ENCODE measurements at regions not wholly inside any gene's neighbourhood (a gene's known extent, or its start where the extent isn't known, plus 50 kb on each side); places are given as distances from the start of the nearest gene placed in this dataset.

DNA sequence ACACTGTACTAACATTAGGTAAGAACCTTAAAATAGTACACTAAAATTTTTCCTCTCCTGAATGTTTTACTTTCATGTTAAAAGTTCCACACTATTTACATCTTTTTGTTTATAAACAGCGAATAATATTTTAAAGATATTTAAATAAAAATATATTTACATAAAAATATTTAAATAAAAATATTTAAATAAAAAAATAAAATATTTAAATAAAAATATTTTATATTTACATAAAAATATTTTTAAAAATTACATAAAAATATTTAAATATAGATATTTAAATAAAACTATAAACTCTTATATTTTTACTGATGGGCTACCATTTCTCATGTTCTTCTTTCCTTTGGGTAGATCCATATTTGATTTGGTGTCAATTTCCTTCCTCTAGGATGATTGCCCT is 619.0 kb downstream of the ANKRD7 start:
- no peak for DNase-seq
- Mint-ChIP-seq H3K4me1 (ENCODE audit: low read depth, unreplicated experiment) (peaks cover 4% of the 10 kb centered on the region), H3K9me3 (ENCODE audit: unreplicated experiment) (no peaks in the 10 kb centered on the region), H3K36me3 (ENCODE audit: unreplicated experiment) (no peaks in the 10 kb centered on the region), H3K27me3 (ENCODE audit: unreplicated experiment) (no peaks in the 10 kb centered on the region), H3K4me3 (ENCODE audit: unreplicated experiment) (no peak overlapping the region), H3K27ac (ENCODE audit: unreplicated experiment) (no peak overlapping the region)
- TF ChIP-seq, protein P1, sequence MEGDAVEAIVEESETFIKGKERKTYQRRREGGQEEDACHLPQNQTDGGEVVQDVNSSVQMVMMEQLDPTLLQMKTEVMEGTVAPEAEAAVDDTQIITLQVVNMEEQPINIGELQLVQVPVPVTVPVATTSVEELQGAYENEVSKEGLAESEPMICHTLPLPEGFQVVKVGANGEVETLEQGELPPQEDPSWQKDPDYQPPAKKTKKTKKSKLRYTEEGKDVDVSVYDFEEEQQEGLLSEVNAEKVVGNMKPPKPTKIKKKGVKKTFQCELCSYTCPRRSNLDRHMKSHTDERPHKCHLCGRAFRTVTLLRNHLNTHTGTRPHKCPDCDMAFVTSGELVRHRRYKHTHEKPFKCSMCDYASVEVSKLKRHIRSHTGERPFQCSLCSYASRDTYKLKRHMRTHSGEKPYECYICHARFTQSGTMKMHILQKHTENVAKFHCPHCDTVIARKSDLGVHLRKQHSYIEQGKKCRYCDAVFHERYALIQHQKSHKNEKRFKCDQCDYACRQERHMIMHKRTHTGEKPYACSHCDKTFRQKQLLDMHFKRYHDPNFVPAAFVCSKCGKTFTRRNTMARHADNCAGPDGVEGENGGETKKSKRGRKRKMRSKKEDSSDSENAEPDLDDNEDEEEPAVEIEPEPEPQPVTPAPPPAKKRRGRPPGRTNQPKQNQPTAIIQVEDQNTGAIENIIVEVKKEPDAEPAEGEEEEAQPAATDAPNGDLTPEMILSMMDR (IDR thresholded peaks at IDR 0.05; ENCODE audit: partially characterized antibody, unreplicated experiment), result no peak

DNA sequence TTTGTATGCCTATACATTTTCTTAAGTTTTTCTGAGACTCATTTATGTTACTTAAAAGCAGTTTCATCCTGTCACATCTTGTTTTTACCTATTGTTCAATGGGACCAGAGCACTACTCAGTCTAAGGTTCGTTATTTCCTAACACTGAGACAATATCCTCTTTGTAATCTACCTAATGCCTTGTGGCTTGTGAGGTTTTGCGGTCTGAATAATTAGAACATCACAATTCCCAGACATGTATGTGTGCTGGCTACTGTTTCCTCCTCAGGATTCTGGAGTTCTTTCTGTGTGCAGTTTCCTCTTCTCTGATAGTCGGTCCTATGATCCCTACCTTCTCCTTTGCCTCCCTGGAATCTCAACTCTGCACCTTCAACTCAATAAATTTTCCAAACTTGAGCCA is 620.2 kb downstream of the ANKRD7 start:
- no peaks in the 10 kb centered on the region for H3K27me3 Mint-ChIP-seq (ENCODE audit: unreplicated experiment)
- DNase-seq, result no peak
- no peaks in the 10 kb centered on the region for H3K36me3 Mint-ChIP-seq (ENCODE audit: unreplicated experiment)
- H3K4me3 Mint-ChIP-seq (ENCODE audit: unreplicated experiment), result no peak overlapping the region
- H3K4me1 Mint-ChIP-seq (ENCODE audit: low read depth, unreplicated experiment), result no peaks in the 10 kb centered on the region
- H3K27ac Mint-ChIP-seq (ENCODE audit: unreplicated experiment), result no peak overlapping the region
- TF ChIP-seq, protein P1 (IDR thresholded peaks at IDR 0.05; ENCODE audit: partially characterized antibody, unreplicated experiment), result no peak
- no peaks in the 10 kb centered on the region for H3K9me3 Mint-ChIP-seq (ENCODE audit: unreplicated experiment)

DNA sequence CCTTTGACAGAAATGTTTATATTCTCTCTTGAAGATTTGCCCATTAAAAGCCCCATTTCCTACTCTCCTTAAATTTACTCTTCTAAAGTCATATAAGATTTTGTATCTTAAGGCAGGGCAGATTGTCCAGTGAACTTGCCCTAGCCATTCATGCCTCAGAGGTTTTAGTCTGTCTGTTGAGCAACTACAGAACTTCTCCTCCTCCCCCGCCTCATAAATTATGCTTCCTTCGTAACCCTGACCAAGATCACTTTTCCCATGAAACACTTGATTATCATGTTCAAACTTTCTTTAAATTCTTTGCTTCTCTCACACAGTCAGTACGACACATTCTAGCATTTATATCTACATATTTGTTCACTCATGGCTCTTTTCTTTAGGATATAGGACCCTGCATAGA is 621.3 kb downstream of the ANKRD7 start:
- Mint-ChIP-seq H3K4me3 (ENCODE audit: unreplicated experiment) (no peak overlapping the region), H3K27me3 (ENCODE audit: unreplicated experiment) (no peaks in the 10 kb centered on the region), H3K36me3 (ENCODE audit: unreplicated experiment) (no peaks in the 10 kb centered on the region), H3K9me3 (ENCODE audit: unreplicated experiment) (no peaks in the 10 kb centered on the region), H3K4me1 (ENCODE audit: low read depth, unreplicated experiment) (no peaks in the 10 kb centered on the region), H3K27ac (ENCODE audit: unreplicated experiment) (no peak overlapping the region)
- DNase-seq, result no peak
- TF ChIP-seq, protein P1 (IDR thresholded peaks at IDR 0.05; ENCODE audit: partially characterized antibody, unreplicated experiment), result no peak

DNA sequence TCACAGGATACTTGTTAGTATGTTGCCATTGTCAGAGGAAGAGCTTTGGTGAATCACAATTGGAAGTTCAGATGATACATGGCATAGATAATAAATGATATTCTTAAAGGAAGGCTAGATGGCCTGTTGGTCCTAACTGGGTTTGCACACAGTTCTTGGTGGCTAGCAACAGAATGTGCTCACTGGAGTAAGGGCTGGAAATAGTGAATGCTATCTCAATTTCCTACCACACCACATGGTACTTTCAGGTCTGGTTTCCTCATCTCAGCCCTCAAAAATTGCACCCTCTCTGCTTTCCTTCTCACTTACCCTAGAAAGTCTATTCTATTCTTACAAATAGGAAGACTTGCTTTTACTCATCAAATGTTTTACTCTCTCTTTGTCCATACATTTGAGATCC is 622.5 kb downstream of the ANKRD7 start:
- H3K4me1 Mint-ChIP-seq (ENCODE audit: low read depth, unreplicated experiment), result no peaks in the 10 kb centered on the region

DNA sequence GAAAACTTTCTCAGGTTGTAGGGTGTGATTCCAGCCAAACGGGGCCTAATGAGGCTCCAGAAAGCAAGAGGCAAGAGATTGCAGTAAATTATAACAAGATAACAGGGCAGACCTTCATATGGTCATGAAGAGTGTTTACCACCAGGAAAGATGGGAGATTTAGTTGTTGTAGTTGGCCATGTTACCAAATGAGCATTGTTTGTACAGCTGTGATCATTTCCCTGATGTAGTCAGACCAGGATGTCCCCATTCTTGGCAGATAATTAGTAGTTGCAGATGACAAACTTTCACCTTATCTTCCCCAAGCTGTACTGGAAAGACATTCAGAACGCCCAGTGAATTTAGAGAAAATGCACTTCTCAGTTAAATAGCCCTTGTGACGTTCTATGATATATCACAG is 630.8 kb downstream of the ANKRD7 start:
- DNase-seq, result no peak
- H3K27me3 Mint-ChIP-seq (ENCODE audit: unreplicated experiment), result peaks cover 1% of the 10 kb centered on the region
- no peaks in the 10 kb centered on the region for H3K4me1 Mint-ChIP-seq (ENCODE audit: low read depth, unreplicated experiment)
- TF ChIP-seq, protein P1 (IDR thresholded peaks at IDR 0.05; ENCODE audit: partially characterized antibody, unreplicated experiment), result no peak
- H3K27ac Mint-ChIP-seq (ENCODE audit: unreplicated experiment), result no peak overlapping the region
- H3K36me3 Mint-ChIP-seq (ENCODE audit: unreplicated experiment), result no peaks in the 10 kb centered on the region
- H3K4me3 Mint-ChIP-seq (ENCODE audit: unreplicated experiment), result no peak overlapping the region
- H3K9me3 Mint-ChIP-seq (ENCODE audit: unreplicated experiment), result no peaks in the 10 kb centered on the region

More for the DNA sequence above, 622.5 kb downstream of the ANKRD7 start:
- DNase-seq, result no peak
- TF ChIP-seq, protein P1 (IDR thresholded peaks at IDR 0.05; ENCODE audit: partially characterized antibody, unreplicated experiment), result no peak
- H3K27me3 Mint-ChIP-seq (ENCODE audit: unreplicated experiment), result peaks cover 1% of the 10 kb centered on the region
- H3K27ac Mint-ChIP-seq (ENCODE audit: unreplicated experiment), result no peak overlapping the region
- H3K36me3 Mint-ChIP-seq (ENCODE audit: unreplicated experiment), result no peaks in the 10 kb centered on the region
- H3K4me3 Mint-ChIP-seq (ENCODE audit: unreplicated experiment), result no peak overlapping the region
- H3K9me3 Mint-ChIP-seq (ENCODE audit: unreplicated experiment), result no peaks in the 10 kb centered on the region

Measured in glutamatergic neuron (in vitro differentiated cells).